ENCODE measurements at regions not wholly inside any gene's neighbourhood (a gene's known extent, or its start where the extent isn't known, plus 50 kb on each side); places are given as distances from the start of the nearest gene placed in this dataset.

DNA sequence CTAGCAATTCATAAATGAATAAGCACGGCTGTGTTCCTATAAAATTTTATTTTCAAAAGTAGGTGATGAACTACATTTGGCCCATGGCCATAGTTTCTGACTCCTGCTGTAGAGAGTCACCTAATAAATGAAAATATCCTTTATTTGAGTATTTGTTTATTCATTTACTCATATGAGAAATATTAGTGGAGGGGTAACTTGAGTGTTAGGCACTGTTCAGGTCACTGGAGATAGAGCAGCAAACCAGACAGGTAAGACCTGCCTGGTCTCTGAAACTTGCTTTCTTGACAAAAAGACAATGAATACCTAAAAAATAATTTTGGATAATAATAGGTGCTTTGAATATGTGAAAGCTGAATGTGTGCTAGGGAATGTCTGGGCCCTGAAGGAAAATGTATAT is 68.8 kb downstream of the YIPF5 start:
- TF ChIP-seq, protein P1, sequence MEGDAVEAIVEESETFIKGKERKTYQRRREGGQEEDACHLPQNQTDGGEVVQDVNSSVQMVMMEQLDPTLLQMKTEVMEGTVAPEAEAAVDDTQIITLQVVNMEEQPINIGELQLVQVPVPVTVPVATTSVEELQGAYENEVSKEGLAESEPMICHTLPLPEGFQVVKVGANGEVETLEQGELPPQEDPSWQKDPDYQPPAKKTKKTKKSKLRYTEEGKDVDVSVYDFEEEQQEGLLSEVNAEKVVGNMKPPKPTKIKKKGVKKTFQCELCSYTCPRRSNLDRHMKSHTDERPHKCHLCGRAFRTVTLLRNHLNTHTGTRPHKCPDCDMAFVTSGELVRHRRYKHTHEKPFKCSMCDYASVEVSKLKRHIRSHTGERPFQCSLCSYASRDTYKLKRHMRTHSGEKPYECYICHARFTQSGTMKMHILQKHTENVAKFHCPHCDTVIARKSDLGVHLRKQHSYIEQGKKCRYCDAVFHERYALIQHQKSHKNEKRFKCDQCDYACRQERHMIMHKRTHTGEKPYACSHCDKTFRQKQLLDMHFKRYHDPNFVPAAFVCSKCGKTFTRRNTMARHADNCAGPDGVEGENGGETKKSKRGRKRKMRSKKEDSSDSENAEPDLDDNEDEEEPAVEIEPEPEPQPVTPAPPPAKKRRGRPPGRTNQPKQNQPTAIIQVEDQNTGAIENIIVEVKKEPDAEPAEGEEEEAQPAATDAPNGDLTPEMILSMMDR (IDR thresholded peaks at IDR 0.05; ENCODE audit: low read depth, low read length) = no peak
- H3K4me1 ChIP-seq (ENCODE audit: low read depth) = no peaks in the 10 kb centered on the region
- no peak for DNase-seq (ENCODE audit: low read depth in 1 of 2, low spot score in 1 of 2)

DNA sequence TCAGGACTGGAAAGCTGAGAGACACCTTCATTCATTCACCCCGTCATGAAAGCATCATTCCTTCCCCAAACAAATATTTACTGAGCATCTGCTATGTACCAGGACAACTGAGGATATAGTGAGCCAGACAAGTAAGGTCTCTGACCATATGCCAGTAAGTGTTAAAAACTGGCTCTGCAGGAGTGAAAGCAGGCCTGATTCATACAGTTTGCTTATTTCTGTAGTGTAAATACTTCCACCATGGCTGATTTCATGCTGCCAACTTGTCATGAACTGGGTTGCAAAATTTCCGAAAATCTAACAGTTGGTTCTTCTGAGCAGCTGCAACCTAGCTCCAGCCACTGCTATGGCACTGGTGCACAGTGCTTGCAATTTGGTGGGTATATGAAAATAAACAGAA is 68.1 kb downstream of the YIPF5 start:
- no peak for DNase-seq (ENCODE audit: low read depth in 1 of 2, low spot score in 1 of 2)
- TF ChIP-seq, protein P1 (IDR thresholded peaks at IDR 0.05; ENCODE audit: low read depth, low read length) = no peak
- no peak overlapping the region for H3K4me3 ChIP-seq
- H3K27ac ChIP-seq = no peak overlapping the region
- H3K4me1 ChIP-seq (ENCODE audit: low read depth) = no peaks in the 10 kb centered on the region
- H3K9me3 ChIP-seq (ENCODE audit: low read depth) = no peaks in the 10 kb centered on the region
- H3K27me3 ChIP-seq = no peaks in the 10 kb centered on the region
- no peaks in the 10 kb centered on the region for H3K36me3 ChIP-seq

More for the DNA sequence above, 68.8 kb downstream of the YIPF5 start:
- Histone ChIP-seq H3K27ac (no peak overlapping the region), H3K9me3 (ENCODE audit: low read depth) (no peaks in the 10 kb centered on the region), H3K27me3 (no peaks in the 10 kb centered on the region), H3K36me3 (no peaks in the 10 kb centered on the region), H3K4me3 (no peak overlapping the region)

GRCh38 chr5:144102979-144103378 is 67.5 kb downstream of the YIPF5 start:
- H3K4me1 ChIP-seq (ENCODE audit: low read depth) = no peaks in the 10 kb centered on the region
- H3K27ac ChIP-seq = no peak overlapping the region
- no peaks in the 10 kb centered on the region for H3K9me3 ChIP-seq (ENCODE audit: low read depth)
- no peak for DNase-seq (ENCODE audit: low read depth in 1 of 2, low spot score in 1 of 2)
- no peaks in the 10 kb centered on the region for H3K27me3 ChIP-seq
- TF ChIP-seq, protein P1 (IDR thresholded peaks at IDR 0.05; ENCODE audit: low read depth, low read length) = no peak
- no peak overlapping the region for H3K4me3 ChIP-seq
- H3K36me3 ChIP-seq = no peaks in the 10 kb centered on the region

DNA sequence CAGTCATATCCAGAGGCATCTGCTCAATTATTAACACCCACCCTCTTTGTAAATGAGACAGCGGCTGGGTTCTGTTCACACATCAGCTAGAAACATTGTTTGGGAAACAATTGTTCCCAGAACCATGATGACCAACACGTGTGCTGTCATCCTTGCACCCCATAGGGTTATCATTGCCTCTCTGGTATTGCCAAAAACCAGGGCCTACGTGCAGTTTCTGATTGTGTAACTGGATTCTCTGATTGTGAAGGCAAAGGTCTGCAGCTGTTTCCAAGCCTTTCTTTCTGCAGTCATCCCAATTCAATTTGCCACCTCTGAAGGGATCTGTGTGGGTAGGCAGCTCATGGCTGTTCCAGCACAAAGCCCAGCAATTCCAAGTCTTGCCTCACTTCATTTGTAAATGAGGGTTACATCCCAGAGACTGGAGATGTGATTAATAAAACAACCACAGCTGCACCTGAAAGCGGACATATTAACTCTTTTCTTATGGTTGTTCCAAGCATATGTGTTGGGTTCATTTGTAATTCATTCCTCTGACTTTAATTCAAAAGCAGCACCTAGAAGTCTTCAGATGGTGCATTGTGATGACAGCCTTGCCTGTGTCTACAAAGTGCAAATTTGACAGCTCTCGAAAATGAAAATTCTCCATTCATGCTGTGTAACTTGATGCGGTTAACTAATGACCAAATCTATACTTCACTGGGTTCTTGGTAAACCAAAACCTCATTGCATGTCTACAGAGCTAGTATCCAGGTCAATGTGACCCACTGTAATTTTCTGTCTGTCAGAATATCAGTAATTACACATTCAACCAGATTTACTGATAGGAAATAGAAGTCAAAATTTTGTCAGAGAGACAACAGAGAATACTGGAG is 66.6 kb downstream of the YIPF5 start:
- no peaks in the 10 kb centered on the region for H3K9me3 ChIP-seq (ENCODE audit: low read depth)
- H3K4me1 ChIP-seq (ENCODE audit: low read depth) = no peaks in the 10 kb centered on the region
- TF ChIP-seq, protein P1 (IDR thresholded peaks at IDR 0.05; ENCODE audit: low read depth, low read length) = no peak
- H3K4me3 ChIP-seq = no peak overlapping the region
- no peak for DNase-seq (ENCODE audit: low read depth in 1 of 2, low spot score in 1 of 2)
- no peaks in the 10 kb centered on the region for H3K27me3 ChIP-seq
- no peaks in the 10 kb centered on the region for H3K36me3 ChIP-seq
- H3K27ac ChIP-seq = no peak overlapping the region

- H3K4me1 ChIP-seq (ENCODE audit: low read depth) = no peaks in the 10 kb centered on the region
- no peak overlapping the region for H3K27ac ChIP-seq
- no peaks in the 10 kb centered on the region for H3K27me3 ChIP-seq
- no peak for DNase-seq (ENCODE audit: low read depth in 1 of 2, low spot score in 1 of 2)
- no peaks in the 10 kb centered on the region for H3K9me3 ChIP-seq (ENCODE audit: low read depth)
- H3K36me3 ChIP-seq = no peaks in the 10 kb centered on the region
- no peak overlapping the region for H3K4me3 ChIP-seq
- TF ChIP-seq, protein P1 (IDR thresholded peaks at IDR 0.05; ENCODE audit: low read depth, low read length) = no peak
These were observed 65.1 kb downstream of the YIPF5 start for GRCh38 chr5:144105371-144105770.

Measured in cardiac muscle cell (in vitro differentiated cells and primary cell).